SK-N-SH (cell line): ENCODE measurements at regions not wholly inside any gene's neighbourhood (a gene's known extent, or its start where the extent isn't known, plus 50 kb on each side); places are given as distances from the start of the nearest gene placed in this dataset.

Experiments
- CTCF ChIA-PET: fragments of 300-600, 350-600 bp; formaldehyde crosslinking; extraction: SDS; loops from one replicate; lab custom pipeline; 2021; lab: Yijun Ruan, JAX
- POLR2A ChIA-PET: fragments of 350-600 bp; sonication (Branson Sonifier 250); formaldehyde crosslinking; extraction: SDS; loops from one replicate; lab custom pipeline; 2020; ENCODE audit warnings: antibody characterized with exemption, inconsistent platforms; lab: Yijun Ruan, JAX
- DNase-seq: peaks from one replicate; pipeline ENCODE4 v3.0.0; 2012
- H2AFZ ChIP-seq: fragments of 200-600 bp; sonication (generic); 2 replicates; pipeline ENCODE4 v1.8.1; 2016; ENCODE audit warnings: antibody characterized with exemption, mild to moderate bottlenecking, low read depth
- H3F3A ChIP-seq: fragments of 200-600 bp; sonication (generic); replicated peaks from 2 replicates; pipeline ENCODE3; 2016; ENCODE audit warnings: antibody characterized with exemption, mild to moderate bottlenecking; ENCODE audit not compliant: insufficient read depth
- H3K27ac ChIP-seq, 2 experiments: fragments of 200-500 bp in 1 of 2; fragments of 200-600 bp in 1 of 2; sonication (Bioruptor generic) in 1 of 2; sonication (generic), shearing (Covaris generic) in 1 of 2; 2 replicates each; pipeline versions ENCODE4 v1.5.1 to v1.6.1; 2014 to 2016; ENCODE audit warnings: low read depth in 2 of 2, inconsistent platforms in 1 of 2, low read length in 1 of 2, mild to moderate bottlenecking in 1 of 2, mixed read lengths in 1 of 2
- H3K27me3 ChIP-seq: fragments of 200-600 bp; sonication (generic), shearing (Covaris generic); 2 replicates; pipeline ENCODE4 v1.6.1; 2016; ENCODE audit warnings: mixed run types; ENCODE audit not compliant: insufficient read depth
- H3K36me3 ChIP-seq, 2 experiments: fragments of 200-500 bp in 1 of 2; fragments of 200-600 bp in 1 of 2; sonication (Bioruptor generic) in 1 of 2; sonication (generic) in 1 of 2; replicated peaks in 1 of 2; 2 replicates each; pipeline versions ENCODE3 to v1.5.1; 2014 to 2016; ENCODE audit warnings: low read length in 1 of 2, mild to moderate bottlenecking in 1 of 2; ENCODE audit not compliant: insufficient read depth in 2 of 2, control insufficient read depth in 1 of 2
- H3K4me1 ChIP-seq, 2 experiments: fragments of 200-500 bp in 1 of 2; fragments of 200-600 bp in 1 of 2; sonication (Bioruptor generic) in 1 of 2; sonication (generic), shearing (Covaris generic) in 1 of 2; 2 replicates each; pipeline versions ENCODE4 v1.5.1 to v1.6.1; 2014 to 2016; ENCODE audit warnings: low read depth in 1 of 2, low read length in 1 of 2, mixed run types in 1 of 2; ENCODE audit not compliant: insufficient read depth in 2 of 2, control insufficient read depth in 1 of 2
- H3K4me2 ChIP-seq: fragments of 200-600 bp; sonication (generic), shearing (Covaris generic); 2 replicates; pipeline ENCODE4 v1.6.1; 2017; ENCODE audit warnings: mixed run types
- H3K4me3 ChIP-seq, 2 experiments: fragments of 200-500 bp in 1 of 2; fragments of 200-600 bp in 1 of 2; sonication (Bioruptor generic) in 1 of 2; sonication (generic), shearing (Covaris generic) in 1 of 2; 2 replicates each; pipeline versions ENCODE4 v1.5.1 to v1.8.1; 2014 to 2016; ENCODE audit warnings: low read depth in 2 of 2, inconsistent platforms in 1 of 2, low read length in 1 of 2, mild to moderate bottlenecking in 1 of 2, mixed read lengths in 1 of 2, moderate library complexity in 1 of 2
- H3K79me2 ChIP-seq: fragments of 200-600 bp; sonication (generic); 2 replicates; pipeline ENCODE4 v1.8.1; 2017; ENCODE audit warnings: mild to moderate bottlenecking; ENCODE audit not compliant: insufficient read depth
- H3K9ac ChIP-seq: fragments of 200-600 bp; sonication (generic); 2 replicates; pipeline ENCODE4 v1.6.1; 2017; ENCODE audit warnings: mixed run types
- H3K9me2 ChIP-seq: fragments of 200-600 bp; sonication (generic); 2 replicates; pipeline ENCODE4 v1.6.1; 2017; ENCODE audit warnings: mixed run types
- H3K9me3 ChIP-seq: fragments of 200-600 bp; sonication (generic); 2 replicates; pipeline ENCODE4 v1.6.1; 2017; ENCODE audit warnings: mixed run types, mild to moderate bottlenecking, moderate library complexity
- H4K20me1 ChIP-seq: fragments of 200-600 bp; sonication (generic); 2 replicates; pipeline ENCODE4 v1.6.1; 2017; ENCODE audit warnings: mild to moderate bottlenecking, mixed run types; ENCODE audit not compliant: insufficient read depth
- CTCF ChIP-seq: fragments of 200-600 bp; sonication (generic); IDR thresholded peaks from 2 replicates; pipeline ENCODE4 v1.6.1; 2017; ENCODE audit warnings: antibody characterized with exemption, mild to moderate bottlenecking, moderate library complexity
- ELF1 ChIP-seq: IDR thresholded peaks from 2 replicates; pipeline ENCODE4 v1.4.0; 2012
- EP300 ChIP-seq, 2 experiments: IDR thresholded peaks; 2 replicates each; pipeline versions ENCODE4 v1.4.0 to v1.6.1; 2012; ENCODE audit warnings: borderline replicate concordance in 1 of 2, low read depth in 1 of 2, low read length in 1 of 2
- FOSL2 ChIP-seq: IDR thresholded peaks from 2 replicates; pipeline ENCODE4 v1.4.0; 2012; ENCODE audit warnings: low read depth, mild to moderate bottlenecking, moderate library complexity, borderline replicate concordance
- FOXJ3 ChIP-seq: sonication (generic); formaldehyde crosslinking; IDR thresholded peaks from 2 replicates; pipeline ENCODE4 v1.5.1; 2020; ENCODE audit warnings: mild to moderate bottlenecking, missing genetic modification reagents
- FOXM1 ChIP-seq: IDR thresholded peaks from 2 replicates; pipeline ENCODE4 v1.4.0; 2012; ENCODE audit warnings: low read depth, mild to moderate bottlenecking
- GABPA ChIP-seq: IDR thresholded peaks from 2 replicates; pipeline ENCODE4 v1.4.0; 2012; ENCODE audit warnings: low read depth, mild to moderate bottlenecking
- MXI1 ChIP-seq: IDR thresholded peaks from 2 replicates; pipeline ENCODE4 v1.6.1; 2012; ENCODE audit warnings: mild to moderate bottlenecking, low read depth, low read length, improper control_type of control experiment
- PBX3 ChIP-seq: IDR thresholded peaks from 2 replicates; pipeline ENCODE4; 2012
- REST ChIP-seq: IDR thresholded peaks from 2 replicates; pipeline ENCODE4 v1.6.1; 2012; ENCODE audit warnings: mild to moderate bottlenecking, low read depth, low read length, moderate library complexity
- RFX5 ChIP-seq: IDR thresholded peaks from 2 replicates; pipeline ENCODE4 v1.6.1; 2012; ENCODE audit warnings: mild to moderate bottlenecking, improper control_type of control experiment, low read length
- SIN3A ChIP-seq: IDR thresholded peaks from 2 replicates; pipeline ENCODE4 v1.6.1; 2012; ENCODE audit warnings: low read depth, mild to moderate bottlenecking, low read length, moderate library complexity, borderline replicate concordance
- SMC3 ChIP-seq: IDR thresholded peaks from 2 replicates; pipeline ENCODE4 v1.6.1; 2012; ENCODE audit warnings: low read depth, low read length, improper control_type of control experiment
- TAF1 ChIP-seq: IDR thresholded peaks from 2 replicates; pipeline ENCODE4 v1.6.1; 2012; ENCODE audit warnings: low read depth, mild to moderate bottlenecking, low read length, moderate library complexity, borderline replicate concordance
- TCF12 ChIP-seq: IDR thresholded peaks from 2 replicates; pipeline ENCODE4 v1.4.0; 2012
- USF1 ChIP-seq: IDR thresholded peaks from 2 replicates; pipeline ENCODE4 v1.4.0; 2012; ENCODE audit warnings: low read depth, borderline replicate concordance
- USF2 ChIP-seq: fragments of 150-350 bp; IDR thresholded peaks from 2 replicates; pipeline ENCODE4 v1.6.1; 2017; ENCODE audit warnings: antibody characterized with exemption, low read length, low read depth, borderline replicate concordance
- ZBTB33 ChIP-seq: IDR thresholded peaks from 2 replicates; pipeline ENCODE4 v1.4.0; 2012; ENCODE audit warnings: low read depth, borderline replicate concordance
- WGBS: methylation state at CpG from one replicate; pipeline ENCODE4 v1.1.6; 2017; ENCODE audit warnings: low lambda C conversion rate; 5-methylcytosine and 5-hydroxymethylcytosine counted together

GRCh38 chr4:31175242-31175910 lies 455.2 kb downstream of the PCDH7 start:
- Histone ChIP-seq H3K9me3 (no peaks in the 10 kb centered on the region), H3K36me3 (no peaks in the 10 kb centered on the region), H3K79me2 (no peaks in the 10 kb centered on the region), H2AFZ (no peak overlapping the region), H3K27me3 (no peaks in the 10 kb centered on the region), H3K9me2 (no peaks in the 10 kb centered on the region), H3K4me2 (no peak overlapping the region), H3K9ac (no peak overlapping the region), H4K20me1 (no peaks in the 10 kb centered on the region), H3K4me3 (no peak overlapping the region), H3K27ac (no peak overlapping the region), H3F3A (no peaks in the 10 kb centered on the region), H3K4me1 (no peaks in the 10 kb centered on the region)
- POLR2A ChIA-PET: no interaction called here
- WGBS: 53% methylated on average over 5 of the region's 5 CpGs
- no peak for DNase-seq
- TF ChIP-seq CTCF (no peak), USF2 (no peak), GABPA (no peak), ELF1 (no peak), USF1 (no peak), FOSL2 (no peak), FOXM1 (no peak), PBX3 (no peak), FOXJ3 (CRISPR knock-in tag) (no peak), MXI1 (no peak), TCF12 (no peak), SIN3A (no peak), EP300 (IDR thresholded peaks at IDR 0.05; ENCODE audit: borderline replicate concordance in 1 of 2, low read depth in 1 of 2, low read length in 1 of 2) (no peak), REST (no peak), TAF1 (no peak), ZBTB33 (no peak), RFX5 (no peak), SMC3 (no peak)
- CTCF ChIA-PET: no interaction called here
